Parathyroid adenoma (tissue), 2 donors: ENCODE measurements at regions not wholly inside any gene's neighbourhood (a gene's known extent, or its start where the extent isn't known, plus 50 kb on each side); places are given as distances from the start of the nearest gene placed in this dataset.

Experiments used
- H2AFZ ChIP-seq: fragments of 300-600 bp; sonication (generic); one replicate; pipeline ENCODE4 v1.7.0; 2017; ENCODE audit warnings: antibody characterized with exemption, mild to moderate bottlenecking
- H3K27ac ChIP-seq: fragments of 300-600 bp; sonication (generic); one replicate; pipeline ENCODE4 v1.7.0; 2017
- H3K27me3 ChIP-seq: fragments of 300-600 bp; sonication (generic); one replicate; pipeline ENCODE4 v1.7.0; 2017; ENCODE audit warnings: low read length; ENCODE audit not compliant: control insufficient read depth, insufficient read depth
- H3K36me3 ChIP-seq: fragments of 300-600 bp; sonication (generic); one replicate; pipeline ENCODE4 v1.7.0; 2017; ENCODE audit warnings: low read length; ENCODE audit not compliant: control insufficient read depth, insufficient read depth
- H3K4me1 ChIP-seq: fragments of 300-600 bp; sonication (generic); one replicate; pipeline ENCODE4 v1.7.0; 2017; ENCODE audit warnings: control low read depth
- H3K4me2 ChIP-seq: fragments of 300-600 bp; sonication (generic); one replicate; pipeline ENCODE4 v1.7.0; 2017; ENCODE audit warnings: low read length
- H3K4me3 ChIP-seq: fragments of 300-600 bp; sonication (generic); one replicate; pipeline ENCODE4 v1.7.0; 2017; ENCODE audit warnings: low read depth, low read length
- H3K79me2 ChIP-seq: fragments of 300-600 bp; sonication (generic); one replicate; pipeline ENCODE4 v1.7.0; 2017; ENCODE audit warnings: control low read depth
- H3K9ac ChIP-seq: fragments of 300-600 bp; sonication (generic); one replicate; pipeline ENCODE4 v1.7.0; 2017; ENCODE audit warnings: mild to moderate bottlenecking
- H3K9me3 ChIP-seq: fragments of 300-600 bp; sonication (generic); one replicate; pipeline ENCODE4 v1.7.0; 2017; ENCODE audit warnings: low read length; ENCODE audit not compliant: control insufficient read depth
- CTCF ChIP-seq: fragments of 300-600 bp; sonication (generic); IDR thresholded peaks from one replicate; pipeline ENCODE4 v1.7.0; 2017; ENCODE audit warnings: antibody characterized with exemption, mild to moderate bottlenecking
- donor health status: primary hyperparathyroidism.

GRCh38 chr9:21694424-21694823, 108.0 kb upstream of the MTAP start:
- Histone ChIP-seq H3K4me1 (no peaks in the 10 kb centered on the region), H3K9me3 (no peaks in the 10 kb centered on the region), H3K79me2 (no peaks in the 10 kb centered on the region)

GRCh38 chr9:21695443-21695842, 107.0 kb upstream of the MTAP start:
- Histone ChIP-seq H3K4me2 (no peak overlapping the region), H3K27ac (no peak overlapping the region), H3K79me2 (no peaks in the 10 kb centered on the region), H3K36me3 (no peaks in the 10 kb centered on the region), H3K9me3 (no peaks in the 10 kb centered on the region), H2AFZ (no peak overlapping the region), H3K27me3 (no peaks in the 10 kb centered on the region), H3K4me1 (no peaks in the 10 kb centered on the region), H3K4me3 (no peak overlapping the region), H3K9ac (no peak overlapping the region)
- TF ChIP-seq CTCF = no peak

More at GRCh38 chr9:21694424-21694823, 108.0 kb upstream of the MTAP start:
- no peaks in the 10 kb centered on the region for H3K36me3 ChIP-seq
- H3K4me2 ChIP-seq = no peak overlapping the region
- H3K27me3 ChIP-seq = no peaks in the 10 kb centered on the region
- H2AFZ ChIP-seq = no peak overlapping the region
- H3K9ac ChIP-seq = no peak overlapping the region
- H3K27ac ChIP-seq = no peak overlapping the region
- no peak overlapping the region for H3K4me3 ChIP-seq
- no peak for TF ChIP-seq CTCF

GRCh38 chr9:21695874-21696341, 106.5 kb upstream of the MTAP start:
- no peak overlapping the region for H3K9ac ChIP-seq
- H3K27ac ChIP-seq = no peak overlapping the region
- no peak overlapping the region for H2AFZ ChIP-seq
- no peak overlapping the region for H3K4me3 ChIP-seq
- H3K4me2 ChIP-seq = no peak overlapping the region
- H3K27me3 ChIP-seq = no peaks in the 10 kb centered on the region
- no peak for TF ChIP-seq CTCF
- H3K9me3 ChIP-seq = no peaks in the 10 kb centered on the region
- no peaks in the 10 kb centered on the region for H3K79me2 ChIP-seq
- H3K36me3 ChIP-seq = no peaks in the 10 kb centered on the region
- H3K4me1 ChIP-seq = no peaks in the 10 kb centered on the region

GRCh38 chr9:21696411-21696871, 106.0 kb upstream of the MTAP start:
- no peak overlapping the region for H2AFZ ChIP-seq
- H3K27ac ChIP-seq = no peak overlapping the region
- H3K79me2 ChIP-seq = no peaks in the 10 kb centered on the region
- H3K4me3 ChIP-seq = no peak overlapping the region
- no peak for TF ChIP-seq CTCF
- H3K9me3 ChIP-seq = no peaks in the 10 kb centered on the region
- no peaks in the 10 kb centered on the region for H3K27me3 ChIP-seq
- H3K4me2 ChIP-seq = no peak overlapping the region
- no peaks in the 10 kb centered on the region for H3K36me3 ChIP-seq
- no peak overlapping the region for H3K9ac ChIP-seq
- H3K4me1 ChIP-seq = no peaks in the 10 kb centered on the region

- TF ChIP-seq CTCF = no peak
- no peak overlapping the region for H3K27ac ChIP-seq
- no peaks in the 10 kb centered on the region for H3K79me2 ChIP-seq
- no peaks in the 10 kb centered on the region for H3K36me3 ChIP-seq
- no peaks in the 10 kb centered on the region for H3K4me1 ChIP-seq
- H3K4me2 ChIP-seq = no peak overlapping the region
- no peaks in the 10 kb centered on the region for H3K27me3 ChIP-seq
- no peak overlapping the region for H2AFZ ChIP-seq
- H3K4me3 ChIP-seq = no peak overlapping the region
- no peaks in the 10 kb centered on the region for H3K9me3 ChIP-seq
- no peak overlapping the region for H3K9ac ChIP-seq
Observed at GRCh38 chr9:21708260-21708711, 94.2 kb upstream of the MTAP start.
